ENCODE measurements at regions not wholly inside any gene's neighbourhood (a gene's known extent, or its start where the extent isn't known, plus 50 kb on each side); places are given as distances from the start of the nearest gene placed in this dataset.

DNA sequence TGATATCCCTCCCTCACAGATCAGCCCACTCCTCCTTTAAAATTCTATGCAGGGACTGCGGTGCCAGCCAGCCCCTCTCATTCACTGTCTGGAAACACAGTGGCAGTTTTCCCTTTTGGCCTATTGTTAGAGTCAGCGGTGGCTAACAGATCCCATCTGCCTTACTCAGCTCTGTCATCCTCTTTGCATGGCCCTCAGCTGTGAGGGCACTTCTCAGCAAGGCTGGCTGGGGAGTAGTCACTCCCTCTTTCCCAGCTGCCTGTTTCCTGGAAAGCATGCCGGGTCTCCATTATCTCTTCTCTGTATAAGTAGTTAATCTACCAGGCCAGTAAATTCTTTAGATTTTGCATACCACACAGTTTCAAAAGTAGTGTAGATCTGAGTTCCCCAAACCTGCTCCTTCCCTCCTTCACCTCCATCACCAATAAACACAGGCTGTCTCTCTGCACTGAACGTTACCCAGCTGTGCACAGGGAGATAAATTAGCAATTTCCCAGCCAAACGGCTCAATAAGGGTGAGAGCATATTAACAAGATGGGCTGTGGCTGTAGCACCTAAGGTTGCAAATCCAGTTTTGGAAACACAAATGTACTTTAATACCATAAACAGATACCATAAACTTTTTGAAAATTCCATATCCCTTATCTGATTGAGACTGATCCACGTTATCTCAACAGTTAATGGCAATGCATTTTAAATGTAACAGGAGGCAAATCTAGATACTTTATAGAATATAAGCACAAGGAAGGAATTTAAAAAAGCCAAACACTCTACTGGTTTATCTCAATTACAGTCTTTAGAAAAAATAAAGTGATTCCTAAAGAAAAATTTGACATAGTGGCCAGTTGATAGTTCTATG lies 229.3 kb downstream of the ANKRD50 start:
- Mint-ChIP-seq H3K9me3 (no peaks in the 10 kb centered on the region), H3K4me3 (peak overlapping the region in 1 of 3 experiments; percentile 2)
- TF ChIP-seq, protein P1, sequence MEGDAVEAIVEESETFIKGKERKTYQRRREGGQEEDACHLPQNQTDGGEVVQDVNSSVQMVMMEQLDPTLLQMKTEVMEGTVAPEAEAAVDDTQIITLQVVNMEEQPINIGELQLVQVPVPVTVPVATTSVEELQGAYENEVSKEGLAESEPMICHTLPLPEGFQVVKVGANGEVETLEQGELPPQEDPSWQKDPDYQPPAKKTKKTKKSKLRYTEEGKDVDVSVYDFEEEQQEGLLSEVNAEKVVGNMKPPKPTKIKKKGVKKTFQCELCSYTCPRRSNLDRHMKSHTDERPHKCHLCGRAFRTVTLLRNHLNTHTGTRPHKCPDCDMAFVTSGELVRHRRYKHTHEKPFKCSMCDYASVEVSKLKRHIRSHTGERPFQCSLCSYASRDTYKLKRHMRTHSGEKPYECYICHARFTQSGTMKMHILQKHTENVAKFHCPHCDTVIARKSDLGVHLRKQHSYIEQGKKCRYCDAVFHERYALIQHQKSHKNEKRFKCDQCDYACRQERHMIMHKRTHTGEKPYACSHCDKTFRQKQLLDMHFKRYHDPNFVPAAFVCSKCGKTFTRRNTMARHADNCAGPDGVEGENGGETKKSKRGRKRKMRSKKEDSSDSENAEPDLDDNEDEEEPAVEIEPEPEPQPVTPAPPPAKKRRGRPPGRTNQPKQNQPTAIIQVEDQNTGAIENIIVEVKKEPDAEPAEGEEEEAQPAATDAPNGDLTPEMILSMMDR (IDR thresholded peaks at IDR 0.05; ENCODE audit: unreplicated experiment in 3 of 3) = no peak

GRCh38 chr4:124484008-124484407 lies 228.5 kb downstream of the ANKRD50 start:
- no peak overlapping the region for H3K4me3 Mint-ChIP-seq
- no peaks in the 10 kb centered on the region for H3K36me3 Mint-ChIP-seq (ENCODE audit: low read depth)
- no peak overlapping the region for H3K27ac Mint-ChIP-seq
- peaks cover 18% of the 10 kb centered on the region for H3K4me1 Mint-ChIP-seq
- TF ChIP-seq, protein P1 (IDR thresholded peaks at IDR 0.05; ENCODE audit: unreplicated experiment in 3 of 3) = no peak
- H3K27me3 Mint-ChIP-seq (ENCODE audit: low read depth) = no peaks in the 10 kb centered on the region
- H3K9me3 Mint-ChIP-seq = no peaks in the 10 kb centered on the region

More for the DNA sequence above, 229.3 kb downstream of the ANKRD50 start:
- Mint-ChIP-seq H3K4me1 (peaks cover 18% of the 10 kb centered on the region), H3K27me3 (ENCODE audit: low read depth) (no peaks in the 10 kb centered on the region), H3K36me3 (ENCODE audit: low read depth) (no peaks in the 10 kb centered on the region), H3K27ac (peak overlapping the region; percentile 63 to 72 (median 66))

DNA sequence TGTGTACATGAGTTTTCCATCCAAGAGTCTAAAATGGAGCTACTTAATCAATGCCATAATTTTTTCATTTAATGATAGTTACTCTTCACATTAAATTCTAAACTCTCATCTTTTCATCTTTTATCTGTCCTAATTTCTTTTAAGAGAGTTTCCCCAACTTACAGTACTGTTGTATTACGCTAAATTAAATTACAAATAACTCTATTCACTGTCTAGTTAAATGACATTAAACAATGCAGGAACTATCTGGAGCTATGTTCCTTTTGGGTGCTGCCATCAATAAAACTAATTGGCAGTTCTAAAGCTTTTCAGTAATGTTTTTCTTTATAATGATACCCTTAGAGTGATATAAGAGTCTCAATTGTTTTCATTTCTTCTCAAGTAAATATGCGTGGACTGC lies 227.6 kb downstream of the ANKRD50 start:
- Mint-ChIP-seq H3K27ac (no peak overlapping the region), H3K36me3 (ENCODE audit: low read depth) (no peaks in the 10 kb centered on the region), H3K9me3 (no peaks in the 10 kb centered on the region), H3K4me3 (no peak overlapping the region), H3K4me1 (peaks cover 18% of the 10 kb centered on the region), H3K27me3 (ENCODE audit: low read depth) (no peaks in the 10 kb centered on the region)
- TF ChIP-seq, protein P1 (IDR thresholded peaks at IDR 0.05; ENCODE audit: unreplicated experiment in 3 of 3) = no peak

- Mint-ChIP-seq H3K27ac (no peak overlapping the region), H3K27me3 (ENCODE audit: low read depth) (no peaks in the 10 kb centered on the region), H3K9me3 (no peaks in the 10 kb centered on the region), H3K4me1 (peaks cover 28% of the 10 kb centered on the region), H3K4me3 (no peak overlapping the region), H3K36me3 (ENCODE audit: low read depth) (no peaks in the 10 kb centered on the region)
- TF ChIP-seq, protein P1 (IDR thresholded peaks at IDR 0.05; ENCODE audit: unreplicated experiment in 3 of 3) = no peak
Observed at GRCh38 chr4:124486423-124486822, 226.1 kb downstream of the ANKRD50 start.

- peaks cover 39% of the 10 kb centered on the region for H3K4me1 Mint-ChIP-seq
- no peak overlapping the region for H3K27ac Mint-ChIP-seq
Observed at GRCh38 chr4:124487651-124488050, 224.9 kb downstream of the ANKRD50 start.

More at GRCh38 chr4:124487651-124488050, 224.9 kb downstream of the ANKRD50 start:
- Mint-ChIP-seq H3K36me3 (ENCODE audit: low read depth) (no peaks in the 10 kb centered on the region), H3K27me3 (ENCODE audit: low read depth) (no peaks in the 10 kb centered on the region), H3K9me3 (no peaks in the 10 kb centered on the region), H3K4me3 (no peak overlapping the region)
- TF ChIP-seq, protein P1 (IDR thresholded peaks at IDR 0.05; ENCODE audit: unreplicated experiment in 3 of 3) = no peak
